ENCODE measurements at regions not wholly inside any gene's neighbourhood (a gene's known extent, or its start where the extent isn't known, plus 50 kb on each side); places are given as distances from the start of the nearest gene placed in this dataset.
"Not testable (repeated sequence)": the region's sequence is repeated elsewhere in the genome, so short reads cannot be mapped to it uniquely, and the experiment has no call there.

DNA sequence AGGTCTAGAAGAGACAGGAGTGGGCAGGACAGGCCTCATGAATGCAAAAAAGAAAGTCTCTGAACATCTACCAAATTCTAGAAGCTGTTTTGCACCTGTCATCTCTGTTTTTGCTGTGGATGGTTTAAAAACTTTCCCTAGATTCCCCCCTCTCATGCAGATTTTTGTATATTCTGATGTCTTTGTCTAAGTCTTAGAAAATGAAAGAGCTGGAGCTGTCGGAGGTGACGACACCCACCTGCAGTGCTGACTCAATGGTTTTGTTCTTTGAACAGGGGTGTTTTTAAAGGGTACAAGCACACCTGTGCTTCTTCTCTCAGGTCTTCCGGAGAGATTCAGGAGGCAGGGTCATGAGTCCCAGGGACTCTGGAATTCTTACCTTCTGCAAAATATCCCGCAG, 128.2 kb upstream of the ALDH3B2 start:
- ATAC-seq; H3K9me3 ChIP-seq; intact Hi-C loops (cut with DNase I); H3K27ac ChIP-seq; H3K4me1 ChIP-seq; H3K27me3 ChIP-seq; DNase-seq; H3K36me3 ChIP-seq; H3K4me3 ChIP-seq: not testable (repeated sequence)
- WGBS (ENCODE audit: insufficient coverage, low coverage, low lambda C conversion rate, missing lambda C conversion rate) = 92% methylated on average over 4 of the region's 4 CpGs

DNA sequence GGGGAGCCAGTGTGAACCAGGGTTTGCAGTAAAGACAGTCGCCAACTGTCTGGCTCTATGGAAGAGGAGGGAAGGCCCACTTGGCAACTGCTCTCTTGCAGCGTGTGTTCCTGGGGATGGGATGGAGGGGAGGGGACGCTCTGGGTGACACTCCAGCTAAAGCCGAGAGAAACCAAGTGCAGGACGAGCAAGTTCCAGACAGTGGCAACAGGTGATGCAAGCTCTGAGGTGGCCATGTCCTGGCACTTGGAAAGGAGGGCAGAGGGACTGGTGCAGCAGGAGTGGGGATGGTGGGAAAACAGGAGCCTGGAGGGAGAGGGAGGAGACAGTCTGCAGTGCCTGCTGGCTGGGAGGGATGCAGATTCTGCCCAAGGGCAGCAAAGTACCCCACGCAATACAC, 127.0 kb upstream of the ALDH3B2 start:
- H3K4me3 ChIP-seq; ATAC-seq; intact Hi-C loops (cut with DNase I); H3K27me3 ChIP-seq; H3K36me3 ChIP-seq; H3K4me1 ChIP-seq; H3K9me3 ChIP-seq; H3K27ac ChIP-seq; DNase-seq: not testable (repeated sequence)
- 77% methylated on average over 4 of the region's 6 CpGs for WGBS (ENCODE audit: insufficient coverage, low coverage, low lambda C conversion rate, missing lambda C conversion rate)

DNA sequence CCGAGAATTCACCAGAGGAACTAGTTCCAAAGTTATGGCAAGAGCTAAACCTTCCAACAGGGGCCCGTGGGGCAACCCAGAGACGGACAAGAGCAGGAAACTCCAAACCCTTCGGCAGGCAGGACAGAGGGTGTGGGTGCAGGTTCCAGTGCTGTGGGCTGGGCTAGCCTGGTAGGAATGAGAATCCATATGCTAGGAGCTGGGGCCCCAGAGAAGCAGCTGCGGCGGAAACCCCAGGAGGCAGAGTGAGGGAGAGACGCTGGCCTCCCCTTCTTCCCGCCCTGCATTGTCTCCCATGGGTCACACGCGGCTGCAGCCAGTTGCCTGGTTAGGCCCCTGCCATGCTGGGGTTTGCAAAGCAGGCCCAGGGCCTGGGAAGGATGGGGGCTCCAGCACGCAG, 126.2 kb upstream of the ALDH3B2 start:
- H3K9me3 ChIP-seq; H3K27ac ChIP-seq; H3K27me3 ChIP-seq; H3K4me1 ChIP-seq; DNase-seq; H3K4me3 ChIP-seq; intact Hi-C loops (cut with DNase I); ATAC-seq; H3K36me3 ChIP-seq: not testable (repeated sequence)
- WGBS (ENCODE audit: insufficient coverage, low coverage, low lambda C conversion rate, missing lambda C conversion rate) = 85% methylated on average over 4 of the region's 11 CpGs

DNA sequence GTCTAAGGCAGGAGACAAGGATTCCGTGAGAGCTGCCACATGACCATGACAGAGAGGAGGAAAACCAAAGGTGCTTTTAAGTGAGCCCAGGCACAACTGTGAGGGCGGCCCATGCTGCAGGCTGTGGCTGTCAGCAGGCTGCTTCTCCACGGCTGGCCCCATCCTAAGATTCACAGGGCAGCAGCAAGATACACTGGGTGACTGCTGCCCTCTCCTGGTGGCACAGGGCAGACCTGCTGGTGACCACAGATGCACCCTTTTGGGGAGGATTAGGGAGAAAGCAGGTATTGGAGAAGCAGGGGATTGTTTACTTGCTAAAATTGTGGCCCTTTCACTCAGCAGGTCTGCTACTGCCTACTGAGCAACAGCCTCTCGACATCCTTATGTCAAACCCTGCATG, 125.4 kb upstream of the ALDH3B2 start:
- WGBS (ENCODE audit: insufficient coverage, low coverage, low lambda C conversion rate, missing lambda C conversion rate) = 28% methylated on average over 4 of the region's 4 CpGs
- H3K27ac ChIP-seq; H3K36me3 ChIP-seq; H3K9me3 ChIP-seq; H3K4me1 ChIP-seq; H3K27me3 ChIP-seq; DNase-seq; intact Hi-C loops (cut with DNase I); ATAC-seq; H3K4me3 ChIP-seq: not testable (repeated sequence)
- TF ChIP-seq, protein P1, sequence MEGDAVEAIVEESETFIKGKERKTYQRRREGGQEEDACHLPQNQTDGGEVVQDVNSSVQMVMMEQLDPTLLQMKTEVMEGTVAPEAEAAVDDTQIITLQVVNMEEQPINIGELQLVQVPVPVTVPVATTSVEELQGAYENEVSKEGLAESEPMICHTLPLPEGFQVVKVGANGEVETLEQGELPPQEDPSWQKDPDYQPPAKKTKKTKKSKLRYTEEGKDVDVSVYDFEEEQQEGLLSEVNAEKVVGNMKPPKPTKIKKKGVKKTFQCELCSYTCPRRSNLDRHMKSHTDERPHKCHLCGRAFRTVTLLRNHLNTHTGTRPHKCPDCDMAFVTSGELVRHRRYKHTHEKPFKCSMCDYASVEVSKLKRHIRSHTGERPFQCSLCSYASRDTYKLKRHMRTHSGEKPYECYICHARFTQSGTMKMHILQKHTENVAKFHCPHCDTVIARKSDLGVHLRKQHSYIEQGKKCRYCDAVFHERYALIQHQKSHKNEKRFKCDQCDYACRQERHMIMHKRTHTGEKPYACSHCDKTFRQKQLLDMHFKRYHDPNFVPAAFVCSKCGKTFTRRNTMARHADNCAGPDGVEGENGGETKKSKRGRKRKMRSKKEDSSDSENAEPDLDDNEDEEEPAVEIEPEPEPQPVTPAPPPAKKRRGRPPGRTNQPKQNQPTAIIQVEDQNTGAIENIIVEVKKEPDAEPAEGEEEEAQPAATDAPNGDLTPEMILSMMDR (IDR thresholded peaks at IDR 0.05) = peak; percentile 54 to 58 (median 54)

DNA sequence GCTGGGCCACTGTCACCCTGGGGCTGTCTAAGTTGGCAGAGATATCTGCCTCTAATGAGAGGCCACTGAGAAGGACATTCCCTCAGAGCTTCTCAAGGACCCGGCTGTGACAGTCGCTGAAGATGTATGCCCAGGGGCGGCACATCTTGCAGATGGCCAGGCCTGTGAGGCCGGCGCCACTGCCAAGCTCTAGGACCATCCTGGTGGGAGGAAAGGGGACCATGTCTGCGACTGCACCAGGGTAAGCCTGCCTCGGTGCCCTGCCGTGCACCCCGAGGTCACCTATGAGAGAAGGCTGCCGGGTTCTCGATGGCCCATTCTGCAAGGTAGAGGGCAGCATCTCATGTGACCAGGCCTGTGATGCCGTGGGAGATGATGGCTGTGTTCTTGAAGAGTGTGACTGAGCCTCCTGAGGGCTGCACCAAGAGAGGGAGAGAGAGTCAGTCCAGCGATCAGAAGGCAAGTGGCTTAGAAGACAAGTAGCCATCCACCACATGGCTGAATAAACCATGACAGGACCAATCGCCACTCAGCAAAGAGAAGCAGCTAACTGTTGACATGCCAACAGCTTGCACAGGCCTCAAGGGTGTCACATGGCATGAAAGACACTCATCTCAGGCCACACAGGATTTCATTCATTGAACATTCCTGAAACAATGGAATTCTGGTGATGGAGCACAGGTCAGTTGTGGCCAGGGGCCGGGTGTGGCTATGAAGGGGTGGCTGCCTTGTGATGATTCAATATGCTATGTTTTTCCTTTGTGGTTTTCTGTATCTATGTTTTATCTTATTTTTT, 123.5 kb upstream of the ALDH3B2 start:
- DNase-seq; ATAC-seq; H3K4me3 ChIP-seq; H3K36me3 ChIP-seq; intact Hi-C loops (cut with DNase I); H3K27me3 ChIP-seq; H3K27ac ChIP-seq; H3K9me3 ChIP-seq; H3K4me1 ChIP-seq: not testable (repeated sequence)
- 81% methylated on average over 5 of the region's 15 CpGs for WGBS (ENCODE audit: insufficient coverage, low coverage, low lambda C conversion rate, missing lambda C conversion rate)

DNA sequence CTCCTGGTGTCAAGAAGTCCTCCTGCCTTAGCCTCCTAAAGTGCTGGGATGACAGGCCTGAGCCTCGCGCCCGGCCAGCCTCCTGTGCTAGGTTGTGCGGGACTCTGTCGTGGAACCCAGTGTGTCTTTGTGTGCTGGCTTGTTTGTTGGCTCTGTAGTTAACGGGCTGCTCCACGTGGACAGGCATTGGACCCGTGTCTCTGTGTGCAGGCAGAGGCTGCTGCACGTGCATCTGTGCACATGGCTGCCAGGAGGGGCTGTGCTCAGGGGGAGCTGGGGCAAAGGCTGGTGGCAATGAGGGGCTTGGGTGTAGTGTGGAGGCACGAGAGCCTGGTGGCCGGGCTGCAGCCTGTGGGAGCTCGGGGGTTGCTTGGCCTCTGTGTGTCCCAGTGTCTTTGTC, 121.3 kb upstream of the ALDH3B2 start:
- WGBS (ENCODE audit: insufficient coverage, low coverage, low lambda C conversion rate, missing lambda C conversion rate) = 70% methylated on average over 2 of the region's 12 CpGs
- TF ChIP-seq, protein P1 (IDR thresholded peaks at IDR 0.05) = no peak
- TF ChIP-seq POLR2A (IDR thresholded peaks at IDR 0.05) = no peak
- H3K27me3 ChIP-seq = no peaks in the 10 kb centered on the region
- H3K27ac ChIP-seq = no peak overlapping the region
- ATAC-seq = no peak
- H3K36me3 ChIP-seq = no peaks in the 10 kb centered on the region
- intact Hi-C loops (cut with DNase I) = no loop called here
- H3K4me3 ChIP-seq = no peak overlapping the region
- DNase-seq = no peak
- H3K9me3 ChIP-seq = no peaks in the 10 kb centered on the region
- no peaks in the 10 kb centered on the region for H3K4me1 ChIP-seq

DNA sequence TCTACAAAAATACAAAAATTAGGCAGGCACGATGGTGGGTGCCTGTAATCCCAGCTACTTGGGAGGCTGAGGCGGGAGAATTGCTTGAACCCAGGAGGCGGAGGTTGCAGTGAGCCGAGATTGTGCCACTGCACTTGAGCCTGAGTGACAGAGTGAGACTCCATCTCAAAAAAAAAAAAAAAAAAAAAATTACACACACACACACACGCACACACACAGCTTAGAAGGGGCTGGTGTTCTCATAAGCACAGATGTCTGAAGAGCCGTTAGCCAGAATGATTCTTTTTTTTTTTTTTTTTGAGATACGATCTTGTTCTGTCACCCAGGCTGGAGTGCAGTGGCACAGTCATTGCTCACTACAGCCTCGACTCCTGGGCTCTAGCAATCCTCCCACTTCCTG, 119.3 kb upstream of the ALDH3B2 start:
- H3K27ac ChIP-seq; H3K4me1 ChIP-seq; H3K36me3 ChIP-seq; H3K4me3 ChIP-seq; ATAC-seq; intact Hi-C loops (cut with DNase I); DNase-seq; H3K9me3 ChIP-seq; H3K27me3 ChIP-seq: not testable (repeated sequence)
- 73% methylated on average over 7 of the region's 8 CpGs for WGBS (ENCODE audit: insufficient coverage, low coverage, low lambda C conversion rate, missing lambda C conversion rate)

All from right lobe of liver (tissue), 6 donors.